Suprapubic skin (tissue), 3 donors: ENCODE measurements at regions not wholly inside any gene's neighbourhood (a gene's known extent, or its start where the extent isn't known, plus 50 kb on each side); places are given as distances from the start of the nearest gene placed in this dataset.

Experiments used
- EP300 ChIP-seq: sonication (generic); formaldehyde crosslinking; IDR thresholded peaks from one replicate; pipeline ENCODE4 v1.6.1; 2017; ENCODE audit warnings: antibody characterized with exemption
- POLR2A ChIP-seq, 2 donors: fragments of 450-650 bp; IDR thresholded peaks; one replicate each; pipeline ENCODE4 v1.6.1; 2017; ENCODE audit warnings: antibody characterized with exemption in 2 of 2, mild to moderate bottlenecking in 2 of 2, moderate library complexity in 2 of 2
- TF ChIP-seq, protein P1 (sequence below), 2 donors: fragments of 200-600 bp in 1 of 2; fragments of 450-650 bp in 1 of 2; sonication (generic) in 1 of 2; IDR thresholded peaks; one replicate each; pipeline ENCODE4 v1.5.1; 2016 to 2019; ENCODE audit warnings: antibody characterized with exemption in 2 of 2, mild to moderate bottlenecking in 1 of 2, moderate library complexity in 1 of 2

- no peak for TF ChIP-seq POLR2A (IDR thresholded peaks at IDR 0.05)
- TF ChIP-seq EP300: no peak
- TF ChIP-seq, protein P1, sequence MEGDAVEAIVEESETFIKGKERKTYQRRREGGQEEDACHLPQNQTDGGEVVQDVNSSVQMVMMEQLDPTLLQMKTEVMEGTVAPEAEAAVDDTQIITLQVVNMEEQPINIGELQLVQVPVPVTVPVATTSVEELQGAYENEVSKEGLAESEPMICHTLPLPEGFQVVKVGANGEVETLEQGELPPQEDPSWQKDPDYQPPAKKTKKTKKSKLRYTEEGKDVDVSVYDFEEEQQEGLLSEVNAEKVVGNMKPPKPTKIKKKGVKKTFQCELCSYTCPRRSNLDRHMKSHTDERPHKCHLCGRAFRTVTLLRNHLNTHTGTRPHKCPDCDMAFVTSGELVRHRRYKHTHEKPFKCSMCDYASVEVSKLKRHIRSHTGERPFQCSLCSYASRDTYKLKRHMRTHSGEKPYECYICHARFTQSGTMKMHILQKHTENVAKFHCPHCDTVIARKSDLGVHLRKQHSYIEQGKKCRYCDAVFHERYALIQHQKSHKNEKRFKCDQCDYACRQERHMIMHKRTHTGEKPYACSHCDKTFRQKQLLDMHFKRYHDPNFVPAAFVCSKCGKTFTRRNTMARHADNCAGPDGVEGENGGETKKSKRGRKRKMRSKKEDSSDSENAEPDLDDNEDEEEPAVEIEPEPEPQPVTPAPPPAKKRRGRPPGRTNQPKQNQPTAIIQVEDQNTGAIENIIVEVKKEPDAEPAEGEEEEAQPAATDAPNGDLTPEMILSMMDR (IDR thresholded peaks at IDR 0.05): no peak
These were observed 133.4 kb upstream of the MSX1 start for GRCh38 chr4:4726051-4726450.
